GM18858 (cell line): ENCODE measurements at regions not wholly inside any gene's neighbourhood (a gene's known extent, or its start where the extent isn't known, plus 50 kb on each side); places are given as distances from the start of the nearest gene placed in this dataset.

ENCODE experiments used
- ATAC-seq: cut with Tn5 transposase; IDR thresholded peaks from one replicate; pipeline ENCODE4 v1.9.1; 2021; ENCODE audit not compliant: unreplicated experiment

- no peak for ATAC-seq
Observed at GRCh38 chr20:55614220-55614757, 391.0 kb downstream of the CBLN4 start.

DNA sequence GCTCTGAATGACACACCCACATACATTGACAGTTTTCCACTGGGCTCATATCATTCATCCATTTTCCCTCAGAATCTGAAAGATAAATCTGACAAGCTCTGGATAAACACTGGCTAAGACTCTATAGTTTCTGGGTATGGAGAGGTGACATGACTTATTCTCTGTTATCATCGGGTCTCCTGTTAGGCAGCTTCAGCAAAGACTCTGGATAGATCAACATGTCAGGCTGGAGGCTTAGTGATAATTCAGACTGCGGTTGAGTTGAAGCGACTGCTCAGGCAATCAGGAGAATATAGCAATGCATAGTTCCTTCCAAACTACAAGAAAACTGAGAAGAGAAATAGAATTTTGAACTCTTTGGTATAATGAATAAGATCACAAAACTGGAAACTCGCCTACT is 394.6 kb downstream of the CBLN4 start:
- no peak for ATAC-seq

DNA sequence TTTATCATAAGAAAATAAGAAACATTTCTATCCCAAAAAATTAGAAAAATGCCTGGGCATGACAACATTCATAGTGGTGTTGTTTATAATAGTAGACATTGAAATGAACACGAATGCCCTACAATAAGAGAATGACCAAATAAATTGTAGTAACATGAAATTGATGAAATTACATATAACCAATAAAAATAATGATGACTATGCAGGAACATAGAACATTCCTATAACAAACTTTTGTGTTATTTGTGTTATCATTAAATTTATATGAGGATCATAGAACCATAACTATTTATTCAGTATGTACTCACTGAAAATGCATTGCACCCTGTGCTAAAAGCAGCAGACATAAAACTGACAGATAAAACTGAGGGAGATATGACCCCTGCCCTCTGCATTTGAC is 399.7 kb downstream of the CBLN4 start:
- no peak for ATAC-seq

DNA sequence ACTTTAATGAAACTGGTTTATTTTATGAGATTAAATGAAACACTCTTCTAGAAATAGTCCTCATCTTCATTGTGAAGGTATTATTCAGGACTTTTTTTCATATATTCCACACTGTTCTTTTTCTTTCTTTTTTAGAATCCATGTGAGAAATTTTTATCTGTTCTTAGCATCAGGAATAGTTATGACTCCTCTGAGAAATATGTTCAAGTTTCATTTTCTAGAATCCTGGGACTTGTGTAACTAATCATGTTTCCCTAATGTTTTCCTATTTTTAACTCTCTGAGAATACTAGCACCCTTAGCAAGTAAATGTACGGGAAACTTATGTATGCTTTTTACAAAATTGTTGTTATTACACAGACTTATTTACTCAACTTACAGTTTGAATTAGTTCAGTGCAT is 407.8 kb downstream of the CBLN4 start:
- ATAC-seq: no peak

GRCh38 chr20:55596431-55596830 is 408.9 kb downstream of the CBLN4 start:
- ATAC-seq: no peak

GRCh38 chr20:55592866-55593265 is 412.5 kb downstream of the CBLN4 start:
- no peak for ATAC-seq

DNA sequence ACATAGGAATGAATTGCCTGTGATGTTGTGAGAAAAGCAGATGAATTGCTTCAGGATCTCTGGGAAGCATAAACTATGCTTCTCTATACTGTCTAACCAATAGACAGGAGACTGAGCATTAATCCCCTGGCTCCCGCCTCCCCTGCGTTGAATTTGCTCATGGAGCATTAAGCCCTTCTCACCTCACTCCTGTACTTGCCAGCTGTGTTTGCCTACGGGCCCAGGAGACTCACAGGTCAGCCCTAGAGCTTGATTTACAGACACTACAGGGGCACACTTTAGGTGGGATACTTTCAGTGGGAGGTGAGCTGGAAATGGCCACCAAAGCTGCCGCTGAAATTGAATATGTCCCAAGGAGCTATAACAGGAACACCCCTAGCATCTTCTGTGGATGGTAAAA is 418.7 kb downstream of the CBLN4 start:
- no peak for ATAC-seq

GRCh38 chr20:55584964-55585363 is 420.4 kb downstream of the CBLN4 start:
- no peak for ATAC-seq

DNA sequence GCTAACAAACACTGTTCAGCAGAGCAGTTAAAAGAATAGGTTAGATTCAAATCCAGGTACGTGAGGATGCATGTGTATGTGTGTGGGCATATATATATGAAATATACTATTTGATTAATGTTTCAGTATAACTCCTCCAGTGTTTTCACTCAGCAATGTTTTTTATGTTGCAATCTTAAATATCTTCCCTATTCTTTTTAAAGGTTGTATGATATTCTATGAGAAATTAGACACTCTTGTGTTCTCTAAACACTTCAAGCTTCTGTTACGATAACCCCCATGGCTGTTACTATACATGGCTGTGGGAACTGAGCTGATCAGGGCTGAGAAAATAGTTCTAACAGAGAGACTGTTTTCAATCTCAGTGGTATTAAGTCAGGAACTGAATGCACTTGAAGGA is 421.0 kb downstream of the CBLN4 start:
- no peak for ATAC-seq

- no peak for ATAC-seq
Observed at GRCh38 chr20:55583036-55583435, 422.3 kb downstream of the CBLN4 start.

- no peak for ATAC-seq
Observed at GRCh38 chr20:55582498-55582897, 422.8 kb downstream of the CBLN4 start.

GRCh38 chr20:55581519-55581918 is 423.8 kb downstream of the CBLN4 start:
- ATAC-seq: no peak

GRCh38 chr20:55580475-55580874 is 424.8 kb downstream of the CBLN4 start:
- no peak for ATAC-seq

DNA sequence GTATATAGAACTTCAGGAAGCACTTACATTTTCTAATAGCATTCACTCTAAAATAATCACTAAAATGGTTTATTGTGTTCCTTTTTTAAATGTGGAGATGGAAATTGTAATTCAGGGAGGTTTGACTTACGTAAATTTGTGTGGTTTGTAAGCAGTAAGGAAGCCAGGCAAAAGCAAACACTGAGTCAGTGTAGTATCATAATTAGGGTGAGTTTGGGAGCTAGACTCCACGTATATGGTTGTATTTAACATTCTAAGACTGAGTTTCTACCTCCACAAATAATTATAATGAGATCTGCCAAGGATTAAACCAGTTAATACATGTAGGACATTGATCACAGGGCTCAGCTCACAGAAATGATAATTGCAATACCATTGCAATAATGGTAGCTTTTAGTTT is 425.5 kb downstream of the CBLN4 start:
- no peak for ATAC-seq

DNA sequence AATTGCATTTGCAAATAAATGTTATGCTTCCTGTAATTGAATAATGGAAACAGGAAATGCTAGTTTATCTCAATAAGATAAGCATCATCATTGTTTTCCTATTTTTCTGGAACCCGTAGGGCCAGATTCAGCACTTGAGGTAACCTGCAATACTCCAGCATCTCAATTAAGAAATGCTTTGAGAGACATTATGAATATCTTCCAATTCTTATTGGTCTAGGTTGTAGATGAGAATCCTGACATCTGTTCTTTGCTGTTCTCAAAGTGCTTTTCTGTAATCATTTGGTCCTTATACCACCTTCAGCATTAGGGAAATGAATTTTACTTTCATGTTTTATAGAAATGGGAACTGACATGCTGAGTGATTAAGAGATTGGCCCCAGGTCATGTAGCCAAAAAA is 428.3 kb downstream of the CBLN4 start:
- ATAC-seq: no peak

DNA sequence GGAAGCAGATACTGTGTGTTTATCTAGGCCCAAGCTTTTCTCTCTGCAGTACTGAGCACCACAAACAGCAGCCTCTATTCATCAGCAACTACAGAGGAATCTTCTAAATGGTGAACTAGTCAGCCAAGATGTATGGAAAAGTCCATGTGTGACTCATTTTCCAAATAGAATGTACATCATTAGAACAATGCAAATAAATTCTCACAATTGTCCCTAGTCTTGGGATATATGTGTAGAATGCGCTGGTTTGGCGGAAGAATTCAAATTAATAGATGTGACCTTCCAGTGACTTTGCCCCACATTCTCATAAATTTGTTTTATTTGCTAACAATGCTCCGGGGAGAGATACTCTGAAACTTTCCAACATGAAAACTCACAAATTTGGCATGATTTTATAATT is 436.2 kb downstream of the CBLN4 start:
- ATAC-seq: no peak

- ATAC-seq: no peak
Observed at GRCh38 chr20:55567826-55568225, 437.5 kb downstream of the CBLN4 start.

DNA sequence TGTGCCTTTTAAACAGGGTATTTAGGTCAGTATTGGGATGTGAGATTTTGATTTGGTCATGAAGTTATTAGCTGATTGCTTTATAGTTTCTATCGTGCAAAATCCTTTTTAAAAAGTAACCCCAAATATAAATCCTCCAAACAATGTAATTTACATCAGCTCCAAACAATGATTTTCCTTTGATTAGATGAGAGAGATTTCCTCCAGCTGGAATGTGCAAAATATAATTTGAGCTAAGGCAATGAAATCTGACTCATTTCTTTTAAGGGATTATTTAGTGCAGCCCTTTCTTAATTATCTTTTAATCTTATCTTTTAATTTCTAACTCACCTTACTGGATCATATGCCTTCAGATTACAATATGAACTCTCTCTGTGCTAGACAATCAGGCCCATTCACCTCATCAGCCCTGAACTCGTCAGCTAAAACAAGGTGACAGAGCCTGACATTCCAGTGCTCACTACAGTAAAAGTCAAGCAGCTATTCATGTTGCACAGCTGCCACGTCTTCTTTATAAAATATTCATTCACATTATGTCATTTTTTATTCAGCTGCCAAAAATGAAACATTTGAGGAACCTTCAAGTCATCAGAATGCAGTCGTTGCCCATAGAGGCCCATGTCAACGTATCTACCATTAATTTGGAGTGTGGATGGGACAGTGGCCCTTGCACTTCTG is 440.1 kb downstream of the CBLN4 start:
- no peak for ATAC-seq

GRCh38 chr20:55561259-55561658 is 444.1 kb downstream of the CBLN4 start:
- ATAC-seq: no peak

GRCh38 chr20:55557191-55557590 is 448.1 kb downstream of the CBLN4 start:
- no peak for ATAC-seq

- ATAC-seq: no peak
Observed at GRCh38 chr20:55555075-55555650, 450.2 kb downstream of the CBLN4 start.

DNA sequence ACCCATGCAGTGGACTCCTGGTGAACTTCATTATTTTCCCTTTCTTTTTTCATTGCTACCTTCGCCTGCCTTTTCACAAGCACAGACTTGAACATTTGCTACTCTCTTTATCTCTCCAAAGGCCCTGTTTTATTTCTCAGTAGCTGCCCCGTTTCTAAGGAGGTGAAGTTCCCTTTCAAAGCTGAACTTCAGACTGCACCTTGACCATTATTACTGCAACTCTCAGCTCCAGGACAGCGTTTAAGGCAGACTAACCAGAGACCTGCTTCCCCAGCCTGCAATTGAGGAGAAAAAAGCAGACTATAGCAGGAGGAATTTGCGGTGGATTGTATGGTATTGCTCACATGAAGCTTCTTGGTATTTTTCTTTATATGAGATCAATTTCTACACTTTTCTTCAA is 460.7 kb downstream of the CBLN4 start:
- ATAC-seq: no peak

- no peak for ATAC-seq
Observed at GRCh38 chr20:55540486-55540885, 464.8 kb downstream of the CBLN4 start.
